GM18511 (cell line): ENCODE measurements at regions not wholly inside any gene's neighbourhood (a gene's known extent, or its start where the extent isn't known, plus 50 kb on each side); places are given as distances from the start of the nearest gene placed in this dataset.

Source experiments
- ATAC-seq: cut with Tn5 transposase; IDR thresholded peaks from one replicate; pipeline ENCODE4 v1.9.1; 2021; ENCODE audit warnings: mild to moderate bottlenecking, moderate library complexity; ENCODE audit not compliant: unreplicated experiment

GRCh38 chr4:123092586-123092985 lies 170.2 kb upstream of the NUDT6 start:
- no peak for ATAC-seq

- no peak for ATAC-seq
Observed at GRCh38 chr4:123093236-123093635, 170.8 kb upstream of the NUDT6 start.

GRCh38 chr4:123096038-123096437 lies 173.6 kb upstream of the NUDT6 start:
- ATAC-seq, result no peak

GRCh38 chr4:123102897-123103471 lies 180.6 kb upstream of the NUDT6 start:
- no peak for ATAC-seq

- ATAC-seq, result no peak
Observed at GRCh38 chr4:123104310-123105025, 182.1 kb upstream of the NUDT6 start.

GRCh38 chr4:123105026-123105420 lies 182.6 kb upstream of the NUDT6 start:
- ATAC-seq, result no peak

GRCh38 chr4:123106747-123107146 lies 184.3 kb upstream of the NUDT6 start:
- ATAC-seq, result no peak

- ATAC-seq, result no peak
Observed at GRCh38 chr4:123107444-123108252, 185.3 kb upstream of the NUDT6 start.

- ATAC-seq, result no peak
Observed at GRCh38 chr4:123109139-123109538, 186.7 kb upstream of the NUDT6 start.

GRCh38 chr4:123110147-123110546 lies 187.8 kb upstream of the NUDT6 start:
- no peak for ATAC-seq

- ATAC-seq, result no peak
Observed at GRCh38 chr4:123110685-123111084, 188.3 kb upstream of the NUDT6 start.

- ATAC-seq, result no peak
Observed at GRCh38 chr4:123113155-123113554, 190.8 kb upstream of the NUDT6 start.

- no peak for ATAC-seq
Observed at GRCh38 chr4:123114084-123114914, 191.9 kb upstream of the NUDT6 start.

- ATAC-seq, result no peak
Observed at GRCh38 chr4:123114915-123115756, 192.7 kb upstream of the NUDT6 start.

- no peak for ATAC-seq
Observed at GRCh38 chr4:123116412-123116811, 194.0 kb upstream of the NUDT6 start.

- no peak for ATAC-seq
Observed at GRCh38 chr4:123120473-123120872, 198.1 kb upstream of the NUDT6 start.

- ATAC-seq, result no peak
Observed at GRCh38 chr4:123121241-123121907, 199.0 kb upstream of the NUDT6 start.

GRCh38 chr4:123125477-123125876 lies 203.1 kb upstream of the NUDT6 start:
- no peak for ATAC-seq

- no peak for ATAC-seq
Observed at GRCh38 chr4:123127218-123127617, 204.8 kb upstream of the NUDT6 start.

GRCh38 chr4:123127875-123128274 lies 205.5 kb upstream of the NUDT6 start:
- ATAC-seq, result no peak
